ENCODE measurements at regions not wholly inside any gene's neighbourhood (a gene's known extent, or its start where the extent isn't known, plus 50 kb on each side); places are given as distances from the start of the nearest gene placed in this dataset.

DNA sequence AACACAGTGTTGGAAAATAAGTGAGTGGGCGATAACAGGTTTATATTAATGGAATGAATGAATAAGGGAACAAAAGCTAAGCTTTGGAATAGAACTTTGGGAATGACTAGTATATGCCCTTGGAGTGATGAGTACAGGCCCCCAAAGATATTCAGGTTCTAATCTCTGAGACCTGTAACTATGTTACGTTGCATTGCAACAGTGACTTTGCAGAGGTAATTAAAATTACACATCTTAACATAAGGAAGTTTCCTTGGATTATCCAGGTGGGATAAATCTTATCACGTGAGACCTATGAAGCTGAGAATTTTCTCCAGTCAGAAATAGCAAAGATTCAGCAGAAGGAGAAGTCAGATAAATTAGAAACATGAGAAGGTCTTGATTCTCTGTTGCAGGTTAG is 661.5 kb upstream of the LINC00305 start:
- H3K27me3 ChIP-seq (ENCODE audit: control insufficient read depth, insufficient read depth, low read length) = no peaks in the 10 kb centered on the region
- H3K4me3 ChIP-seq (ENCODE audit: low read depth, low read length) = no peak overlapping the region
- no peak for DNase-seq (ENCODE audit: low read depth, low spot score)
- CTCF ChIA-PET = no interaction called here
- H3K27ac ChIP-seq (ENCODE audit: low read depth, low read length) = no peak overlapping the region
- TF ChIP-seq CTCF (IDR thresholded peaks at IDR 0.05; ENCODE audit: low read depth, low read length) = no peak
- POLR2A ChIA-PET = no interaction called here
- peaks cover 15% of the 10 kb centered on the region; the same call in 1 of the 2 replicates for H3K9me3 ChIP-seq (ENCODE audit: control insufficient read depth, insufficient read depth, low read length)

DNA sequence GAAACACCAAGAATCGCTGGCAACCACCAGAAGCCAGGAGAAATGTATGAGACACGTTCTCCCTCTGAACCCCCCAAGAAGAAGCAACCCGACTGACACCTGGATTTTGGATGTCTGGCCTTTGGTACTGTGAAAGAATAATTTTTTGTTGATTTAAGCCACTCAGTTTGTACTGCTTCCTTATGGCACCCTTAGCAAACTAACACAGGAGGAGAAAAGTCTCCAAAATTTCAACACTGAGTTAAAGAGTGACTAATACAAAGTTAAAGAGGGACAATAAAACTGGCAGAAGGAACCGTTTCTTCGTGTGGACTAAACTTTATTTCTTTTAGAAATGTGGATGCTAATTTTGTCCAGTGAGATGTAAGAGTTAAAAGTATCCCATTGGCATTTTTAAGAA is 660.9 kb upstream of the LINC00305 start:
- ChIA-PET CTCF (no interaction called here), POLR2A (no interaction called here)
- Histone ChIP-seq H3K27me3 (ENCODE audit: control insufficient read depth, insufficient read depth, low read length) (no peaks in the 10 kb centered on the region), H3K9me3 (ENCODE audit: control insufficient read depth, insufficient read depth, low read length) (peaks cover 15% of the 10 kb centered on the region; the same call in 1 of the 2 replicates), H3K27ac (ENCODE audit: low read depth, low read length) (no peak overlapping the region), H3K4me3 (ENCODE audit: low read depth, low read length) (no peak overlapping the region)
- no peak for TF ChIP-seq CTCF (IDR thresholded peaks at IDR 0.05; ENCODE audit: low read depth, low read length)
- no peak for DNase-seq (ENCODE audit: low read depth, low spot score)

- DNase-seq (ENCODE audit: low read depth, low spot score) = no peak
- ChIA-PET POLR2A (no interaction called here), CTCF (no interaction called here)
- Histone ChIP-seq H3K9me3 (ENCODE audit: control insufficient read depth, insufficient read depth, low read length) (peaks cover 8% of the 10 kb centered on the region; the same call in 1 of the 2 replicates), H3K27me3 (ENCODE audit: control insufficient read depth, insufficient read depth, low read length) (no peaks in the 10 kb centered on the region), H3K4me3 (ENCODE audit: low read depth, low read length) (no peak overlapping the region), H3K27ac (ENCODE audit: low read depth, low read length) (no peak overlapping the region)
- TF ChIP-seq CTCF (IDR thresholded peaks at IDR 0.05; ENCODE audit: low read depth, low read length) = no peak
Measured at GRCh38 chr18:64807560-64807959, 658.7 kb upstream of the LINC00305 start.

DNA sequence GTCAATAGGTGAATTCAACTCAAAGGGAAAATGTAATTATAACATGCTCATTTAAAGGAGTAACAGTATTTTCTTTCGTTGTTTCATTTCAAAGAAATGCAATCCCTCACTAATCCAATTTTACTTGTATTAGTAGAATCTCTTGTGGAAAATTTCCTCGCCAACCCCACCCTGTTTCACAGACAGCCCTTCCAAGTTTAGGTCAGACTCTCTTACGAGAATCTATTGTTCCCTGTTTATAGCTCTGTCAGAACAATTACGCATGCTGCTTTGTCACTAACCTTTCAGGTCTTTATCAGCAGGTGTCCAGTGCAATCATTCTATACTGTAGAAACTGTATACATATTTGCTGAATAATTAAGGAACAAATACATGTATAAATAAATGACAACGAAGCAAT is 657.8 kb upstream of the LINC00305 start:
- Histone ChIP-seq H3K4me3 (ENCODE audit: low read depth, low read length) (no peak overlapping the region), H3K9me3 (ENCODE audit: control insufficient read depth, insufficient read depth, low read length) (peaks cover 8% of the 10 kb centered on the region; the same call in 1 of the 2 replicates), H3K27ac (ENCODE audit: low read depth, low read length) (no peak overlapping the region), H3K27me3 (ENCODE audit: control insufficient read depth, insufficient read depth, low read length) (no peaks in the 10 kb centered on the region)
- ChIA-PET POLR2A (no interaction called here), CTCF (no interaction called here)
- no peak for DNase-seq (ENCODE audit: low read depth, low spot score)
- no peak for TF ChIP-seq CTCF (IDR thresholded peaks at IDR 0.05; ENCODE audit: low read depth, low read length)

GRCh38 chr18:64806232-64806631 is 657.3 kb upstream of the LINC00305 start:
- POLR2A ChIA-PET = no interaction called here
- H3K27ac ChIP-seq (ENCODE audit: low read depth, low read length) = no peak overlapping the region
- peaks cover 4% of the 10 kb centered on the region; the same call in 1 of the 2 replicates for H3K9me3 ChIP-seq (ENCODE audit: control insufficient read depth, insufficient read depth, low read length)
- H3K4me3 ChIP-seq (ENCODE audit: low read depth, low read length) = no peak overlapping the region
- DNase-seq (ENCODE audit: low read depth, low spot score) = no peak
- CTCF ChIA-PET = no interaction called here
- no peak for TF ChIP-seq CTCF (IDR thresholded peaks at IDR 0.05; ENCODE audit: low read depth, low read length)
- H3K27me3 ChIP-seq (ENCODE audit: control insufficient read depth, insufficient read depth, low read length) = no peaks in the 10 kb centered on the region
